ENCODE measurements at regions not wholly inside any gene's neighbourhood (a gene's known extent, or its start where the extent isn't known, plus 50 kb on each side); places are given as distances from the start of the nearest gene placed in this dataset.

DNA sequence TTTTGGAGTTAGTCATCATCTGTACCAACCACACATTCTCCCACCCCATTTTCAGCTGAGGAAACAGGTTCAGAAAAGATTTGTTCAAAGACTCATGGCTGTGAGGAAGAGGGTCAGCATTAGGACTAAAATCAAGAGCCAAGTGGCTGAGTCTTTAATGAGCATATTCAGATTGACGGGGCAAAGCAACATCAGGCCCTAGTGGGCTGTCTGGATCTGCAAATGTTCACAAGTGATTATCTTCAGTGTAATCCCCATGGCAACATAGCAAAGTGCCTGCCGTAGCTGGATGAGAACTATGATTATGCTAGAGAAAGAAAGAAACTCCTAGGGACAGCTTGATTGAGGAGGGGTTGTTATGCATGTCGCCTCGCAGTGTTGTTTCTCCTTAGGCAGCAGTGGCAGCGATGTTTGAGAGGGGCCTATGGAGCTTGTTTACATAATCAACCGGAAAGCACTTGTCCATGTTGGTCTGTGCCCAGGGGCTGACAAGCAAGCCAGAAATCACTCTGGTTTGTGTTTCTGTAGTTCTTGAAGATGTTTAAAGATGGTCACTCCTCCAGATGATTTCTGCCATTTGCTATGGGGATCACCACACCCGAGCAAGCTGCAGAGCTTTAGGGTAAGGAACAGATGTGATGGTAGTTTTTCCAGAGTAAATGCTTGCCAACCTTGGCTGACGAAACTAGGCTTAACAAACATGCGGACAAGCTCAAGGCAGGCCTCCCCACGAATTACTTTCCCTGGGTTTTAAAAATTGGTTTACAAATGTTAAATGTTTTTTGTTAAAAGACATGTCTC is 124.3 kb upstream of the MLIP start:
- TF ChIP-seq CTCF (IDR thresholded peaks at IDR 0.05; ENCODE audit: borderline replicate concordance, extremely low read depth, low read length, poor library complexity, severe bottlenecking) (no peak), EZH2 (IDR thresholded peaks at IDR 0.05; ENCODE audit: borderline replicate concordance, low read depth, low read length, severe bottlenecking) (no peak)

All from DND-41 (cell line).